GM19043 (cell line): ENCODE measurements at regions not wholly inside any gene's neighbourhood (a gene's known extent, or its start where the extent isn't known, plus 50 kb on each side); places are given as distances from the start of the nearest gene placed in this dataset.

Experiments used
- ATAC-seq: cut with Tn5 transposase; IDR thresholded peaks from one replicate; pipeline ENCODE4 v1.9.1; 2021; ENCODE audit warnings: low read depth; ENCODE audit not compliant: unreplicated experiment

GRCh38 chr13:48146636-48147035, 51.7 kb upstream of the MED4 start:
- ATAC-seq: no peak

DNA sequence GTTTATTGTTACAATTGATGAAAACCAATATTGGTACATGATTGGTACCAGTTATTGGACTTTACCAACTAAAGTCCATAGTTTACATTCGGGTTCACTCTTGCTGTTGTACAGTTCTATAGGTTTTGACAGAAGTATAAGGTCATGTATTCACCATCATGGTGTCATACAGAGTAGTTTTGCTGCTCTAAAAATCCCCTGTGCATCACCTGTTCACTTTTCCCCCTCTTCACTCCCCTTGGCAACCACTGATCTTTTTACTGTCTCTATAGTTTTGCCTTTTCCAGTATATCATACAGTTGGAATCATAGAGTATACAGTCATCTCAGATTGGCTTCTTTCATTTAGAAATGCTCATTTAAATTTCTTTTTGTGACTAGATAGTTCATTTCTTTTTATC, 51.2 kb upstream of the MED4 start:
- no peak for ATAC-seq
